ENCODE measurements at regions not wholly inside any gene's neighbourhood (a gene's known extent, or its start where the extent isn't known, plus 50 kb on each side); places are given as distances from the start of the nearest gene placed in this dataset. TPM values are rescaled to one million over a fixed set of nuclear protein-coding genes. Genes with fewer than 3 reads are reported as not detected.

DNA sequence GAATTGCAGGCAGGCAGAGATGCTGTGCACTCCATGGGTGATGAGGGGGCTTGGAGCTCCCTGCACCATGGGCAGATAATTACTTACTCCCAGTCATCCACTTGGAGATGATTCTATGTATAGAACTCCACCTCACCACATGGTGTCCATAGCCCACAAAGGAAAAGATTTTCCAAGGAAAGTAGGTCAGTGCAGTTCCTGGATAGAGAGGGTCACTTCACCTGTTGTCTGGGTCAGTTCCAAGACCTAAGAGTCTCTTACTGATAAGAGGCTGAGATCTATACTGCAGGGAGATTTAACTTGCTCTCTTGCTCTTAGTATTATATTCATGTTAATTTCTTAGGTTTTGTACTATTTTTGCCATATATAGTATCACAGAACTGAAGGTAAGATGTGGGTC, 113.9 kb upstream of the BRINP1 start:
- no peak for DNase-seq

GRCh38 chr9:119477197-119477596, 108.0 kb upstream of the BRINP1 start:
- no peak for DNase-seq

DNA sequence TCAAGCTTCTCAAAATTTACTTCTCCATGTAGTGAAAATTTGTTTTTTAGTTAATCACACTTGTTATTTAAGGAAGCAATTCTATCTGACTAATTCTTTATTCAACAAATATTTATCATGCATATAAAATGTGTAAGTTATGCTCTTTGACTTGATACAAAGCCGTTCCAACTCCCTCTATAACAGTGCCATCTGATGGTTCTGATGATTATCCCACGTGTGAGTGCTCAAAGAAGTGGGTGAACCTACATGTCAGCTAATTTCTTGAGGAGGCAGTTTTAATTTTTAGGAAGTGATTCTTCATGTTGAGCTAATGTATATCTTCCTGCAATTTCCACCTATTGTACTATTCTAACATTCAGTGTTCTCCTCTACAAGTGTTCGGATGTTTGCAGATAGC, 88.8 kb upstream of the BRINP1 start:
- DNase-seq = no peak

GRCh38 chr9:119453980-119454379, 84.7 kb upstream of the BRINP1 start:
- DNase-seq = no peak

DNA sequence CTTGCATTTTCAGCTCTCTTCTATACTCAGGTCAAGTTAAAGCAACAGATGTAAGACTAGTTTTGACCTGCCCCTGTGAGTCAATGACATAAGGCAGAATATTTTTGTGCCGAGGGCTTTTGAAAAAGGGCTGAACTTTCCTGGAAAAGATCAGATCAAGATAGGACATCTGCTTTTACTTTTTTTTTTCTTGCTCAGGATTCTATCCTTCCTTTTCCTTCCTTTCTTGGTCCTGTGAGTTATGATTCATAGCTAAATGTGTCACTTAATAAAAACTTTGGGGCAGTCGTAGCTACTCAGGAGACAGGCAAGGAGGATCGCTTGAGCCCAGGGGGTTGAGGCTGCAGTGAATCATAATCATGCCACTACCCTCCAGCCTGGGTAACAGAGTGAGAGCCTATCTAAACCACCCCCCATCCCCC, 84.3 kb upstream of the BRINP1 start:
- DNase-seq = no peak

DNA sequence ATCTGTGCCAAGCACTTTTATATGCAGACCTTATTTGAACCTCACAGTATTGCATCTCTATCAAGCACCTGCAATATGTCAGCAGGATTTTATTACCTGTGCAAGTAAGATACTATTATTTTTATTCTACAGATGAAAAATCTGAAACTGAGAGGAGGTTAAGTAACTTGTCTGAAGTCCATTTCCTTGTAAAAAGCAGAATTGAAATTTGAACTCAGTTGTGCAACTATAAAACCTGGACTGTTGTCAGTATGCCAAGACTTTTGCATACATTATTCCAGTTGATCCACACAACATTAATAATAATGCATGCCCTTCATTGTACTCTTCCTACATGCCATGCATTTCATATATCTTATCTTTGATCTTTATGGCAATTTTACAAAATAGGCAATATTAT, 82.2 kb upstream of the BRINP1 start:
- DNase-seq = no peak

GRCh38 chr9:119443179-119443578, 73.9 kb upstream of the BRINP1 start:
- no peak for DNase-seq

DNA sequence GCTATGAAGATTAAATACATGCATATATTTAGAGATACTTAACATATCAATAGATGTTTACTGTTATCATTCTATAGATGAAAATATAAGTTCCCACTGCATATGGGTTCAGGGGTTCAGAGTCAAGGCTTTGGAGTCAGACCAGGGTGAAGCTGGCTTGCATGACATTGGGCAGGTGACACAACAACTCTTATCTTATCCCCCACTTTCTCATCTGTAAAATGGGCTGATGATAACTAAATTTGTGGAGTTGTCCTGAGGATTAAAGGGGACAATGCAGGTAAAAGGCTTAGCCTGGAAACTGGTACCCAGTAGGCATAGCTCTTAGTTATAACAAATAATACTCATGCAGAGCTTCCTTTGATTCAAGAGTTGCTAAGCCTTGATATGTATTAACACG, 72.6 kb upstream of the BRINP1 start:
- DNase-seq = no peak

GRCh38 chr9:119441338-119441737, 72.1 kb upstream of the BRINP1 start:
- no peak for DNase-seq

- no peak for DNase-seq
These were observed 67.0 kb upstream of the BRINP1 start for GRCh38 chr9:119436261-119436660.

GRCh38 chr9:119435076-119435475, 65.8 kb upstream of the BRINP1 start:
- no peak for DNase-seq

DNA sequence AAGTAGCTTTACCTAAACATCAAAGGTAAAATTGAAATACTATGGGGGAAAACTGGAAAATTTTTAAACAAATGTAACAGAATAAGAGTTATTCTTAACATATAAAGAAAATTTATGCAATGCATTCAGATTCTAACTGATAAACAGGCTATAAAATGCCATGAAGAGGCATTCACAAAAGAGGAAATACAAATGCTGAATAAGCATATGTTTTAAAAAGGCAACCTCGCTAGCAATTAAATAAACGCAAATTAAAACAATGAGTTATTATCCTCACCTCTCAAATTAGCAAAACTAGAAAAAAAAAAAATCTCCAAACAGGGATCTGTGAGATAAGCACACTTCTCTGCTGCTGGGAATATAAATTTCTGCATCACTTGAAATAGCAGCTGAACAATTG, 63.2 kb upstream of the BRINP1 start:
- DNase-seq = no peak

DNA sequence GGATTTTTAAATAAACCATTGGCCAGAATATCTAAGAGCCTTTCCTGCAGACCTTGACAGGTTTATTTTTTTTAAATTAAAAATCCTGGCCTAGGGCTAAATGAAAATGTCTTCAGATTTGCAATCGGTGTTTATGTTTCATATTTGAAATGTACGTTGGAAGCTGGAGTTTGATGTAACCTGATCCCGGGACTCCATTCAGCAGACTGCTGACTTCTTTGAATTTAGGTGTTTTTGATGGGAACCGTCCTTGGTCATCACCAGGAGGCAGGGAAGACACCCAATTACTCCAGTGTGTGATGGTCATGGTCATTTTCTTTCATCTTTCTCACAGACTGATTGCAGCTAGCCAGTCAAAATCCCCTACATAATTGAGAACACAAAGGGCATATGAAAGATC, 60.1 kb upstream of the BRINP1 start:
- DNase-seq = no peak

DNA sequence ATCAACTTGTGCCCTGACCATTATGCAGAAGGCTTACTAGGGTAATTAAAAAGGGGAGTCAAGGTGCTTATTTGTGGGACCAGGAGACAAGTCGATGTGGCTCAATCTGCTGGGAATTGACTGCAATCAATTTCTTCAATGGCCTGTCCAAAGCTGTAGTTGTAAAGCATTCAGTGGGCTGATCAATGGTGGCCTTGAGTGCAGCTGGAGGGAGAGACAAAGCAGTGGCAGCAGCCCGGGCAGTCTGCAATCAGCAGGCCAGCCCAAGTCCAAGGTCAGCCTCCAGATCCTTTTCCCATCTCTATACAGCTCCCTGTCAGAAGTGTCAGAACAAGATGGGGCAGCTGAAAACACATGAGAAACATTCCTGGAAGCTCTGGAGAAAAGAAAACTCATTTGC, 51.0 kb upstream of the BRINP1 start:
- DNase-seq = no peak

Small RNA genes lying in the stretch of these regions (small RNA-seq; reads per million reads assigned to genes)
- gene MIR147A (ENCODE audit: low replicate concordance) = not detected
